Vagina (tissue), 2 donors: ENCODE measurements at regions not wholly inside any gene's neighbourhood (a gene's known extent, or its start where the extent isn't known, plus 50 kb on each side); places are given as distances from the start of the nearest gene placed in this dataset.

Source experiments
- DNase-seq, 2 donors: peaks; one replicate each; pipeline ENCODE4 v3.0.0-alpha.2; 2017; ENCODE audit errors: extremely low spot score in 2 of 2
- H3K27ac ChIP-seq: fragments of 200-600 bp; sonication (generic); one replicate; pipeline ENCODE4 v1.5.1; 2019
- H3K27me3 ChIP-seq: fragments of 200-600 bp; sonication (generic); one replicate; pipeline ENCODE4 v1.5.1; 2019
- H3K36me3 ChIP-seq, 2 donors: fragments of 200-600 bp; sonication (generic); one replicate each; pipeline ENCODE4 v1.5.1; 2017 to 2019
- H3K4me1 ChIP-seq: fragments of 200-600 bp; sonication (generic); one replicate; pipeline ENCODE4 v1.5.1; 2019
- H3K4me3 ChIP-seq, 2 donors: fragments of 200-600 bp; sonication (generic); 1 replicate in 1 of 2; 2 replicates in 1 of 2; pipeline ENCODE4 v1.5.1; 2016 to 2019
- H3K9me3 ChIP-seq: fragments of 200-600 bp; sonication (generic); one replicate; pipeline ENCODE4 v1.5.1; 2019
- CTCF ChIP-seq, 3 experiments: fragments of 450-650 bp in 2 of 3; fragments of 200-600 bp in 1 of 3; sonication (generic) in 1 of 3; IDR thresholded peaks; one replicate each; pipeline ENCODE4 v1.5.1; 2017 to 2019; ENCODE audit warnings: antibody characterized with exemption in 3 of 3, mild to moderate bottlenecking in 2 of 3, moderate library complexity in 2 of 3
- POLR2A ChIP-seq, 2 donors: fragments of 450-650 bp; IDR thresholded peaks; one replicate each; pipeline ENCODE4 v1.6.1; 2017; ENCODE audit warnings: antibody characterized with exemption in 2 of 2, mild to moderate bottlenecking in 2 of 2, moderate library complexity in 2 of 2
- POLR2AphosphoS5 ChIP-seq, 2 donors: sonication (generic); formaldehyde crosslinking; IDR thresholded peaks; one replicate each; pipeline ENCODE4 v1.9.0; 2017; ENCODE audit warnings: antibody characterized with exemption in 2 of 2, mild to moderate bottlenecking in 2 of 2, low read depth in 1 of 2; ENCODE audit not compliant: insufficient read depth in 1 of 2
- intact Hi-C: fragments of 100-400 bp; cut with DNase I; formaldehyde crosslinking; loops from one replicate; pipeline ENCODE4 v1.15.1; 2023

GRCh38 chr10:89122433-89123051, 84.6 kb downstream of the CH25H start:
- H3K36me3 ChIP-seq, result no peaks in the 10 kb centered on the region
- H3K27ac ChIP-seq, result no peak overlapping the region
- no peaks in the 10 kb centered on the region for H3K4me1 ChIP-seq
- no peak for DNase-seq
- H3K4me3 ChIP-seq, result no peak overlapping the region
- intact Hi-C loops, result no loop called here
- H3K9me3 ChIP-seq, result no peaks in the 10 kb centered on the region
- TF ChIP-seq POLR2A (IDR thresholded peaks at IDR 0.05) (no peak), CTCF (IDR thresholded peaks at IDR 0.05) (no peak), POLR2AphosphoS5 (IDR thresholded peaks at IDR 0.05; ENCODE audit: insufficient read depth in 1 of 2, low read depth in 1 of 2) (no peak)
- H3K27me3 ChIP-seq, result no peaks in the 10 kb centered on the region

GRCh38 chr10:89121764-89122020, 85.4 kb downstream of the CH25H start:
- no peak for DNase-seq
- no peaks in the 10 kb centered on the region for H3K4me1 ChIP-seq
- no peak overlapping the region for H3K4me3 ChIP-seq
- H3K27ac ChIP-seq, result no peak overlapping the region
- H3K9me3 ChIP-seq, result no peaks in the 10 kb centered on the region
- intact Hi-C loops, result no loop called here
- TF ChIP-seq CTCF (IDR thresholded peaks at IDR 0.05) (no peak), POLR2AphosphoS5 (IDR thresholded peaks at IDR 0.05; ENCODE audit: insufficient read depth in 1 of 2, low read depth in 1 of 2) (no peak), POLR2A (IDR thresholded peaks at IDR 0.05) (no peak)
- H3K27me3 ChIP-seq, result no peaks in the 10 kb centered on the region
- no peaks in the 10 kb centered on the region for H3K36me3 ChIP-seq

GRCh38 chr10:89120931-89121763, 86.0 kb downstream of the CH25H start:
- Histone ChIP-seq H3K36me3 (no peaks in the 10 kb centered on the region), H3K27me3 (no peaks in the 10 kb centered on the region), H3K4me1 (no peaks in the 10 kb centered on the region), H3K9me3 (no peaks in the 10 kb centered on the region), H3K27ac (no peak overlapping the region), H3K4me3 (no peak overlapping the region)
- intact Hi-C loops, result no loop called here
- no peak for TF ChIP-seq POLR2A (IDR thresholded peaks at IDR 0.05)
- no peak for TF ChIP-seq CTCF (IDR thresholded peaks at IDR 0.05)
- no peak for TF ChIP-seq POLR2AphosphoS5 (IDR thresholded peaks at IDR 0.05; ENCODE audit: insufficient read depth in 1 of 2, low read depth in 1 of 2)
- no peak for DNase-seq

GRCh38 chr10:89119651-89120050, 87.5 kb downstream of the CH25H start:
- no peak for DNase-seq
- TF ChIP-seq CTCF (IDR thresholded peaks at IDR 0.05) (no peak), POLR2A (IDR thresholded peaks at IDR 0.05) (no peak), POLR2AphosphoS5 (IDR thresholded peaks at IDR 0.05; ENCODE audit: insufficient read depth in 1 of 2, low read depth in 1 of 2) (no peak)
- intact Hi-C loops, result no loop called here

GRCh38 chr10:89118091-89118490, 89.0 kb downstream of the CH25H start:
- H3K36me3 ChIP-seq, result no peaks in the 10 kb centered on the region

More at GRCh38 chr10:89119651-89120050, 87.5 kb downstream of the CH25H start:
- Histone ChIP-seq H3K27ac (no peak overlapping the region), H3K36me3 (no peaks in the 10 kb centered on the region), H3K4me3 (no peak overlapping the region), H3K4me1 (no peaks in the 10 kb centered on the region), H3K9me3 (no peaks in the 10 kb centered on the region), H3K27me3 (no peaks in the 10 kb centered on the region)

More at GRCh38 chr10:89118091-89118490, 89.0 kb downstream of the CH25H start:
- H3K4me1 ChIP-seq, result no peaks in the 10 kb centered on the region
- H3K27ac ChIP-seq, result no peak overlapping the region
- no peak overlapping the region for H3K4me3 ChIP-seq
- intact Hi-C loops, result no loop called here
- H3K27me3 ChIP-seq, result no peaks in the 10 kb centered on the region
- DNase-seq, result no peak
- H3K9me3 ChIP-seq, result no peaks in the 10 kb centered on the region
- TF ChIP-seq CTCF (IDR thresholded peaks at IDR 0.05) (no peak), POLR2AphosphoS5 (IDR thresholded peaks at IDR 0.05; ENCODE audit: insufficient read depth in 1 of 2, low read depth in 1 of 2) (no peak), POLR2A (IDR thresholded peaks at IDR 0.05) (no peak)
